ENCODE measurements at regions not wholly inside any gene's neighbourhood (a gene's known extent, or its start where the extent isn't known, plus 50 kb on each side); places are given as distances from the start of the nearest gene placed in this dataset.

GRCh38 chr12:118514297-118514696 lies 137.9 kb downstream of the SUDS3 start (continued):
- no peak for TF ChIP-seq ZNF407 (IDR thresholded peaks at IDR 0.05; ENCODE audit: low read depth)
